Liver (tissue), 8 donors: ENCODE measurements at regions not wholly inside any gene's neighbourhood (a gene's known extent, or its start where the extent isn't known, plus 50 kb on each side); places are given as distances from the start of the nearest gene placed in this dataset.

Experiments
- DNase-seq: peaks from one replicate; pipeline ENCODE4 v3.0.0-alpha.2; 2017; ENCODE audit warnings: low spot score
- H3K27ac ChIP-seq, 2 donors: one replicate each; pipeline ENCODE4 v1.7.0; 2013; ENCODE audit warnings: inconsistent platforms in 2 of 2, low read length in 2 of 2, control low read depth in 1 of 2, low read depth in 1 of 2, mild to moderate bottlenecking in 1 of 2
- H3K27me3 ChIP-seq, 4 donors: one replicate each; pipeline versions ENCODE4 v1.6.1 to v1.7.0; 2013; ENCODE audit warnings: low read length in 3 of 4, inconsistent platforms in 1 of 4, mild to moderate bottlenecking in 1 of 4, moderate library complexity in 1 of 4; ENCODE audit not compliant: control insufficient read depth in 4 of 4, insufficient read depth in 4 of 4
- H3K36me3 ChIP-seq, 4 donors: one replicate each; pipeline versions ENCODE4 v1.6.1 to v1.7.0; 2013; ENCODE audit warnings: low read length in 3 of 4, mild to moderate bottlenecking in 3 of 4, low read depth in 1 of 4, moderate library complexity in 1 of 4; ENCODE audit not compliant: control insufficient read depth in 4 of 4, insufficient read depth in 3 of 4
- H3K4me1 ChIP-seq, 4 donors: one replicate each; pipeline versions ENCODE4 v1.6.1 to v1.7.0; 2013; ENCODE audit warnings: low read length in 3 of 4, mild to moderate bottlenecking in 3 of 4, moderate library complexity in 1 of 4; ENCODE audit not compliant: control insufficient read depth in 4 of 4, insufficient read depth in 4 of 4
- H3K4me3 ChIP-seq, 3 donors: one replicate each; pipeline versions ENCODE4 v1.6.1 to v1.7.0; 2013; ENCODE audit warnings: low read length in 3 of 3, control low read depth in 1 of 3, low read depth in 1 of 3, mild to moderate bottlenecking in 1 of 3
- H3K9ac ChIP-seq, 2 donors: one replicate each; pipeline ENCODE4 v1.7.0; 2013; ENCODE audit warnings: low read length in 2 of 2, mild to moderate bottlenecking in 2 of 2, moderate library complexity in 2 of 2, control low read depth in 1 of 2, low read depth in 1 of 2
- H3K9me3 ChIP-seq, 4 donors: one replicate each; pipeline versions ENCODE4 v1.6.1 to v1.7.0; 2013; ENCODE audit warnings: low read length in 3 of 4; ENCODE audit not compliant: control insufficient read depth in 4 of 4
- ATF3 ChIP-seq: IDR thresholded peaks from 2 replicates; pipeline ENCODE4 v1.6.1; 2016; ENCODE audit warnings: antibody characterized with exemption
- CTCF ChIP-seq: fragments of 150-350 bp; IDR thresholded peaks from 2 replicates; pipeline ENCODE4 v1.5.1; 2017; ENCODE audit warnings: improper control_type of control experiment, low read depth, low read length; ENCODE audit not compliant: missing input control
- EGR1 ChIP-seq, 2 donors: IDR thresholded peaks; 2 replicates each; pipeline ENCODE4 v1.6.1; 2016 to 2018; ENCODE audit warnings: antibody characterized with exemption in 2 of 2, low read depth in 2 of 2
- FOXA1 ChIP-seq: IDR thresholded peaks from 2 replicates; pipeline ENCODE4 v1.6.1; 2016; ENCODE audit warnings: antibody characterized with exemption
- FOXA2 ChIP-seq: IDR thresholded peaks from 2 replicates; pipeline ENCODE4 v1.6.1; 2016; ENCODE audit warnings: antibody characterized with exemption
- GABPA ChIP-seq, 2 donors: IDR thresholded peaks in 1 of 2; conservative IDR thresholded peaks in 1 of 2; 2 replicates each; pipeline ENCODE4 v1.6.1; 2016; ENCODE audit warnings: antibody characterized with exemption in 2 of 2, mild to moderate bottlenecking in 1 of 2, moderate library complexity in 1 of 2
- HNF4A ChIP-seq, 2 donors: conservative IDR thresholded peaks; 2 replicates each; pipeline ENCODE4 v1.6.1; 2016; ENCODE audit warnings: antibody characterized with exemption in 2 of 2, mild to moderate bottlenecking in 2 of 2
- HNF4G ChIP-seq: IDR thresholded peaks from 2 replicates; pipeline ENCODE4 v1.6.1; 2016; ENCODE audit warnings: antibody characterized with exemption
- MAX ChIP-seq: IDR thresholded peaks from 2 replicates; pipeline ENCODE4 v1.6.1; 2016; ENCODE audit warnings: antibody characterized with exemption
- RAD21 ChIP-seq, 2 donors: IDR thresholded peaks; 2 replicates each; pipeline ENCODE4 v1.6.1; 2016; ENCODE audit warnings: antibody characterized with exemption in 2 of 2, mild to moderate bottlenecking in 2 of 2
- REST ChIP-seq: IDR thresholded peaks from 2 replicates; pipeline ENCODE4 v1.6.1; 2016; ENCODE audit warnings: antibody characterized with exemption, mild to moderate bottlenecking
- SP1 ChIP-seq: IDR thresholded peaks from 2 replicates; pipeline ENCODE4 v1.6.1; 2018; ENCODE audit warnings: antibody characterized with exemption, mild to moderate bottlenecking
- TAF1 ChIP-seq: conservative IDR thresholded peaks from 2 replicates; pipeline ENCODE4 v1.6.1; 2016; ENCODE audit warnings: antibody characterized with exemption, mild to moderate bottlenecking
- YY1 ChIP-seq: IDR thresholded peaks from 2 replicates; pipeline ENCODE4 v1.6.1; 2016; ENCODE audit warnings: antibody characterized with exemption, mild to moderate bottlenecking
- ZBTB33 ChIP-seq: IDR thresholded peaks from 2 replicates; pipeline ENCODE4 v1.6.1; 2016; ENCODE audit warnings: antibody characterized with exemption
- WGBS: extraction: QIAGEN DNeasy Blood & Tissue Kit; methylation state at CpG from one replicate; pipeline ENCODE4 v1.1.7; 2013; 5-methylcytosine and 5-hydroxymethylcytosine counted together
- donor health status: healthy.
- donor health status: healthy.
- donor health status: healthy.
- donor health status: healthy.
- donor health status: healthy.

- H3K27ac ChIP-seq = no peak overlapping the region
- no peaks in the 10 kb centered on the region for H3K27me3 ChIP-seq
- H3K9me3 ChIP-seq = no peaks in the 10 kb centered on the region
- no peak overlapping the region for H3K9ac ChIP-seq
- 91% methylated on average over 22 of the region's 22 CpGs for WGBS
- H3K36me3 ChIP-seq = no peaks in the 10 kb centered on the region
- no peak for TF ChIP-seq HNF4G
- no peak for TF ChIP-seq FOXA1
- no peak for TF ChIP-seq SP1
- no peak for TF ChIP-seq EGR1 (IDR thresholded peaks at IDR 0.05; ENCODE audit: low read depth in 2 of 2)
- TF ChIP-seq TAF1 = no peak
- TF ChIP-seq MAX = no peak
- TF ChIP-seq CTCF = no peak
- no peak for TF ChIP-seq RAD21 (IDR thresholded peaks at IDR 0.05)
- TF ChIP-seq FOXA2 = no peak
- no peak for TF ChIP-seq YY1
- no peak for TF ChIP-seq HNF4A (conservative IDR thresholded peaks at IDR 0.05)
- no peak for TF ChIP-seq ATF3
- no peak for TF ChIP-seq ZBTB33
- TF ChIP-seq REST = no peak
- no peak for TF ChIP-seq GABPA (IDR thresholded peaks at IDR 0.05 in 1 of 2, conservative IDR thresholded peaks at IDR 0.05 in 1 of 2)
- H3K4me1 ChIP-seq = peaks cover 0 to 3% (median 1%) of the 10 kb centered on the region in 4 donors
- no peak for DNase-seq
- H3K4me3 ChIP-seq = no peak overlapping the region
Measured at GRCh38 chr11:69874178-69874983, 55.2 kb upstream of the FGF3 start.
